Left ventricle myocardium inferior (tissue), 1 donor: ENCODE measurements at regions not wholly inside any gene's neighbourhood (a gene's known extent, or its start where the extent isn't known, plus 50 kb on each side); places are given as distances from the start of the nearest gene placed in this dataset.

Source experiments
- DNase-seq: peaks from one replicate; pipeline ENCODE4 v3.0.0-alpha.2; 2020
- H3K27ac ChIP-seq: fragments of 200-600 bp; replicated peaks from 2 replicates; pipeline ENCODE4 v1.8.0; 2021
- H3K27me3 ChIP-seq: fragments of 200-600 bp; 2 replicates; pipeline ENCODE4 v1.8.0; 2021; ENCODE audit warnings: low read depth
- H3K36me3 ChIP-seq: fragments of 200-600 bp; 2 replicates; pipeline ENCODE4 v1.8.0; 2021
- H3K4me1 ChIP-seq: fragments of 200-600 bp; 2 replicates; pipeline ENCODE4 v1.8.0; 2021
- H3K4me3 ChIP-seq: fragments of 200-600 bp; 2 replicates; pipeline ENCODE4 v1.8.0; 2021; ENCODE audit warnings: mild to moderate bottlenecking, moderate library complexity
- H3K9me3 ChIP-seq: fragments of 200-600 bp; replicated peaks from 2 replicates; pipeline ENCODE4 v1.8.0; 2021
- CTCF ChIP-seq: fragments of 200-600 bp; IDR thresholded peaks from 2 replicates; pipeline ENCODE4 v1.8.0; 2021; ENCODE audit warnings: antibody characterized with exemption, mild to moderate bottlenecking, borderline replicate concordance
- intact Hi-C: fragments of 100-400 bp; cut with micrococcal nuclease; formaldehyde crosslinking; loops from one replicate; pipeline ENCODE4 v1.11.0; 2022
- donor health status: DM: no; HTN: yes; CAD: no; lungs with severe emphysema.

GRCh38 chrX:4994855-4995254 is 1233.8 kb downstream of the NLGN4X start:
- Histone ChIP-seq H3K9me3 (no peaks in the 10 kb centered on the region), H3K4me1 (no peaks in the 10 kb centered on the region), H3K4me3 (no peak overlapping the region), H3K27me3 (no peaks in the 10 kb centered on the region), H3K36me3 (no peaks in the 10 kb centered on the region), H3K27ac (no peak overlapping the region)
- no peak for TF ChIP-seq CTCF
- intact Hi-C loops: no loop called here
- DNase-seq: no peak

- no peak for TF ChIP-seq CTCF
- Histone ChIP-seq H3K27ac (no peak overlapping the region), H3K36me3 (no peaks in the 10 kb centered on the region), H3K4me1 (no peaks in the 10 kb centered on the region), H3K4me3 (no peak overlapping the region), H3K9me3 (no peaks in the 10 kb centered on the region), H3K27me3 (no peaks in the 10 kb centered on the region)
- no peak for DNase-seq
- intact Hi-C loops: no loop called here
These were observed 1250.1 kb downstream of the NLGN4X start for GRCh38 chrX:4978613-4979012.

- TF ChIP-seq CTCF: no peak
- H3K9me3 ChIP-seq: peaks cover 9% of the 10 kb centered on the region
- DNase-seq: no peak
- H3K27ac ChIP-seq: no peak overlapping the region
- no peaks in the 10 kb centered on the region for H3K4me1 ChIP-seq
- no peaks in the 10 kb centered on the region for H3K27me3 ChIP-seq
- no peaks in the 10 kb centered on the region for H3K36me3 ChIP-seq
- intact Hi-C loops: no loop called here
- no peak overlapping the region for H3K4me3 ChIP-seq
These were observed 1257.0 kb downstream of the NLGN4X start for GRCh38 chrX:4971646-4972045.

GRCh38 chrX:4964112-4964511 is 1250.7 kb upstream of the PRKX start:
- Histone ChIP-seq H3K27ac (no peak overlapping the region), H3K27me3 (no peaks in the 10 kb centered on the region), H3K4me1 (no peaks in the 10 kb centered on the region), H3K36me3 (no peaks in the 10 kb centered on the region), H3K9me3 (peaks cover 9% of the 10 kb centered on the region), H3K4me3 (no peak overlapping the region)
- TF ChIP-seq CTCF: no peak
- DNase-seq: no peak
- intact Hi-C loops: no loop called here

GRCh38 chrX:4963432-4963831 is 1250.0 kb upstream of the PRKX start:
- no peaks in the 10 kb centered on the region for H3K36me3 ChIP-seq
- H3K27ac ChIP-seq: no peak overlapping the region
- H3K4me3 ChIP-seq: no peak overlapping the region
- H3K4me1 ChIP-seq: no peaks in the 10 kb centered on the region
- intact Hi-C loops: no loop called here
- H3K9me3 ChIP-seq: peaks cover 9% of the 10 kb centered on the region
- no peak for DNase-seq
- H3K27me3 ChIP-seq: no peaks in the 10 kb centered on the region
- TF ChIP-seq CTCF: no peak

GRCh38 chrX:4944767-4945166 is 1231.3 kb upstream of the PRKX start:
- no peak for TF ChIP-seq CTCF
- Histone ChIP-seq H3K4me3 (no peak overlapping the region), H3K4me1 (no peaks in the 10 kb centered on the region), H3K9me3 (no peaks in the 10 kb centered on the region), H3K27me3 (no peaks in the 10 kb centered on the region), H3K36me3 (no peaks in the 10 kb centered on the region), H3K27ac (no peak overlapping the region)
- DNase-seq: no peak
- intact Hi-C loops: no loop called here
